GM23338 (cell line): ENCODE measurements at regions not wholly inside any gene's neighbourhood (a gene's known extent, or its start where the extent isn't known, plus 50 kb on each side); places are given as distances from the start of the nearest gene placed in this dataset.

Experiments used
- ATAC-seq: fragments of 200-7000 bp; cut with Tn5 transposase; 3 replicates; pipeline ENCODE4 v1.9.1; 2020
- DNase-seq: peaks from one replicate; pipeline ENCODE4 v3.0.0-alpha.2; 2015; ENCODE audit warnings: low spot score
- H2AFZ ChIP-seq: fragments of 200-600 bp; sonication (generic); 2 replicates; pipeline ENCODE4 v1.8.0; 2016; ENCODE audit warnings: antibody characterized with exemption, mild to moderate bottlenecking, moderate library complexity
- H3F3A ChIP-seq: fragments of 200-600 bp; sonication (generic); replicated peaks from 2 replicates; pipeline ENCODE4 v1.8.0; 2017; ENCODE audit warnings: antibody characterized with exemption, mixed run types, low read depth
- H3K27ac ChIP-seq: fragments of 200-600 bp; sonication (generic); 2 replicates; pipeline ENCODE4 v1.6.1; 2016; ENCODE audit warnings: low read depth
- H3K27me3 ChIP-seq: fragments of 200-600 bp; sonication (generic); 2 replicates; pipeline ENCODE4 v1.8.0; 2016; ENCODE audit warnings: mild to moderate bottlenecking, mixed run types, moderate library complexity; ENCODE audit not compliant: insufficient read depth
- H3K36me3 ChIP-seq: fragments of 200-600 bp; sonication (generic); 2 replicates; pipeline ENCODE4 v1.8.0; 2016; ENCODE audit warnings: mild to moderate bottlenecking; ENCODE audit not compliant: insufficient read depth
- H3K4me1 ChIP-seq: fragments of 200-600 bp; sonication (generic); 2 replicates; pipeline ENCODE4 v1.8.0; 2016; ENCODE audit warnings: mild to moderate bottlenecking, moderate library complexity; ENCODE audit not compliant: insufficient read depth
- H3K4me2 ChIP-seq: fragments of 200-600 bp; sonication (generic); 2 replicates; pipeline ENCODE4 v1.7.1; 2017; ENCODE audit warnings: mixed run types
- H3K4me3 ChIP-seq: fragments of 200-600 bp; sonication (generic); 2 replicates; pipeline ENCODE4 v1.6.1; 2016; ENCODE audit warnings: mixed run types
- H3K79me2 ChIP-seq: fragments of 200-600 bp; sonication (generic); replicated peaks from 2 replicates; pipeline ENCODE4 v1.8.0; 2017; ENCODE audit warnings: mild to moderate bottlenecking; ENCODE audit not compliant: insufficient read depth
- H3K9me2 ChIP-seq: fragments of 200-600 bp; sonication (generic); 2 replicates; pipeline ENCODE4 v1.8.0; 2017; ENCODE audit not compliant: insufficient read depth
- H4K20me1 ChIP-seq: fragments of 200-600 bp; sonication (generic); replicated peaks from 2 replicates; pipeline ENCODE4 v1.8.0; 2017; ENCODE audit warnings: mild to moderate bottlenecking; ENCODE audit not compliant: insufficient read depth
- H3K27ac Mint-ChIP-seq: 2 replicates; pipeline ENCODE4 v1.8.0; 2020; ENCODE audit warnings: inconsistent platforms, mild to moderate bottlenecking, moderate library complexity, mixed read lengths
- H3K27me3 Mint-ChIP-seq: 3 replicates; pipeline ENCODE4 v1.8.0; 2022; ENCODE audit warnings: low read depth, mild to moderate bottlenecking, moderate library complexity, mixed read lengths, inconsistent platforms; ENCODE audit not compliant: insufficient read depth, poor library complexity
- H3K36me3 Mint-ChIP-seq: 3 replicates; pipeline ENCODE4 v1.8.0; 2021; ENCODE audit warnings: low read depth, mild to moderate bottlenecking, inconsistent platforms, moderate library complexity, mixed read lengths
- H3K4me1 Mint-ChIP-seq: 3 replicates; pipeline ENCODE4 v1.8.0; 2020; ENCODE audit warnings: mild to moderate bottlenecking, inconsistent platforms, mixed read lengths
- H3K4me3 Mint-ChIP-seq: 3 replicates; pipeline ENCODE4 v1.8.0; 2021; ENCODE audit warnings: moderate library complexity, mild to moderate bottlenecking, inconsistent platforms, mixed read lengths
- H3K9me3 Mint-ChIP-seq: 3 replicates; pipeline ENCODE4 v1.8.0; 2020; ENCODE audit warnings: moderate library complexity, mild to moderate bottlenecking, inconsistent platforms, mixed read lengths
- EZH2 ChIP-seq: fragments of 200-600 bp; sonication (generic); IDR thresholded peaks from one replicate; pipeline ENCODE4 v1.8.0; 2017; ENCODE audit warnings: antibody characterized with exemption, mild to moderate bottlenecking, low read depth; ENCODE audit not compliant: unreplicated experiment
- EZH2phosphoT487 ChIP-seq: fragments of 200-600 bp; sonication (generic); IDR thresholded peaks from one replicate; pipeline ENCODE4 v1.8.1; 2018; ENCODE audit warnings: antibody characterized with exemption; ENCODE audit not compliant: unreplicated experiment
- JUNB ChIP-seq: IDR thresholded peaks from one replicate; pipeline ENCODE4 v1.6.1; 2016; ENCODE audit warnings: antibody characterized with exemption; ENCODE audit not compliant: unreplicated experiment
- POLR2AphosphoS5 ChIP-seq: IDR thresholded peaks from 2 replicates; pipeline ENCODE4 v1.6.1; 2016; ENCODE audit warnings: antibody characterized with exemption, low read depth
- STAT1 ChIP-seq: IDR thresholded peaks from one replicate; pipeline ENCODE4 v1.6.1; 2016; ENCODE audit warnings: antibody characterized with exemption; ENCODE audit not compliant: unreplicated experiment
- ZNF331 ChIP-seq: fragments of 250-450 bp; sonication (Bioruptor Pico); IDR thresholded peaks from 2 replicates; pipeline ENCODE4 v1.5.0; 2020; ENCODE audit warnings: low read depth, mild to moderate bottlenecking, moderate library complexity
- TF ChIP-seq, protein P1 (sequence below), 2 experiments: fragments of 200-600 bp in 1 of 2; sonication (generic) in 1 of 2; conservative IDR thresholded peaks; 2 replicates each; pipeline versions ENCODE4 v1.5.1 to v1.6.1; 2016 to 2017; ENCODE audit warnings: antibody characterized with exemption in 2 of 2, low read depth in 2 of 2, mild to moderate bottlenecking in 2 of 2, moderate library complexity in 1 of 2
- TF ChIP-seq, protein P2 (sequence below): IDR thresholded peaks from 2 replicates; pipeline ENCODE4 v1.6.1; 2016; ENCODE audit warnings: antibody characterized with exemption
- TF ChIP-seq, protein P3 (sequence below): IDR thresholded peaks from one replicate; pipeline ENCODE4 v1.6.1; 2018; ENCODE audit warnings: antibody characterized with exemption; ENCODE audit not compliant: unreplicated experiment
- TF ChIP-seq, protein P4 (sequence below): fragments of 250-450 bp; sonication (Bioruptor Pico); IDR thresholded peaks from 2 replicates; pipeline ENCODE4 v1.5.0; 2020; ENCODE audit warnings: mild to moderate bottlenecking, moderate library complexity

DNA sequence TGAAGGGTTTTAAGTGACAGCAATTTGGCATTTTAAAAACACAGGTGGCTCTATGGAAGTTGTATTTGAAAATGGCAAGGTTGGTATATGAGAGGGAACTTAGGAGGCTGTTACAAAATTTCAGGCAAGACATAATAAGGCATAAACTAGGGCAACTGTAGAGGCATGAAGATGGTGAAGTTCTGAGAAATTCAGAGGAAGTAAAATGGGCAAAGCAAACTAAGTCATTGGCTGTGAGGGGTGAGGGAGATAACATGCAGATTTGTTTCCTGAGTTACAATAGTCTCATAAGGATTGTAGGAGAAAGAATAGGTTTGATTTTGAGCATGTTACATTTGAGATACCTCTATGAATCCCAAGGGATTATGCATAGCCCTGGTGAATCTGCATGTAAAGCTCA lies 302.9 kb upstream of the ARHGEF26 start:
- Histone ChIP-seq H4K20me1 (no peaks in the 10 kb centered on the region), H3K9me2 (peaks cover 5% of the 10 kb centered on the region; the same call in 1 of the 2 replicates), H2AFZ (no peak overlapping the region), H3K79me2 (no peaks in the 10 kb centered on the region), H3F3A (no peaks in the 10 kb centered on the region), H3K4me2 (no peak overlapping the region), H3K4me3 (no peak overlapping the region), H3K27ac (no peak overlapping the region), H3K36me3 (no peaks in the 10 kb centered on the region), H3K27me3 (no peaks in the 10 kb centered on the region), H3K4me1 (no peaks in the 10 kb centered on the region)
- Mint-ChIP-seq H3K27me3 (no peaks in the 10 kb centered on the region), H3K27ac (no peak overlapping the region), H3K9me3 (peaks cover 8% of the 10 kb centered on the region), H3K4me3 (no peak overlapping the region), H3K4me1 (no peaks in the 10 kb centered on the region), H3K36me3 (0 out of 3 replicates have a peak, but pooled peaks cover 3% of the 10 kb centered on the region)
- DNase-seq = no peak
- ATAC-seq = no peak
- TF ChIP-seq, protein P1, sequence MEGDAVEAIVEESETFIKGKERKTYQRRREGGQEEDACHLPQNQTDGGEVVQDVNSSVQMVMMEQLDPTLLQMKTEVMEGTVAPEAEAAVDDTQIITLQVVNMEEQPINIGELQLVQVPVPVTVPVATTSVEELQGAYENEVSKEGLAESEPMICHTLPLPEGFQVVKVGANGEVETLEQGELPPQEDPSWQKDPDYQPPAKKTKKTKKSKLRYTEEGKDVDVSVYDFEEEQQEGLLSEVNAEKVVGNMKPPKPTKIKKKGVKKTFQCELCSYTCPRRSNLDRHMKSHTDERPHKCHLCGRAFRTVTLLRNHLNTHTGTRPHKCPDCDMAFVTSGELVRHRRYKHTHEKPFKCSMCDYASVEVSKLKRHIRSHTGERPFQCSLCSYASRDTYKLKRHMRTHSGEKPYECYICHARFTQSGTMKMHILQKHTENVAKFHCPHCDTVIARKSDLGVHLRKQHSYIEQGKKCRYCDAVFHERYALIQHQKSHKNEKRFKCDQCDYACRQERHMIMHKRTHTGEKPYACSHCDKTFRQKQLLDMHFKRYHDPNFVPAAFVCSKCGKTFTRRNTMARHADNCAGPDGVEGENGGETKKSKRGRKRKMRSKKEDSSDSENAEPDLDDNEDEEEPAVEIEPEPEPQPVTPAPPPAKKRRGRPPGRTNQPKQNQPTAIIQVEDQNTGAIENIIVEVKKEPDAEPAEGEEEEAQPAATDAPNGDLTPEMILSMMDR (conservative IDR thresholded peaks at IDR 0.05; ENCODE audit: low read depth in 2 of 2) = no peak
- TF ChIP-seq STAT1 = no peak
- TF ChIP-seq, protein P2, sequence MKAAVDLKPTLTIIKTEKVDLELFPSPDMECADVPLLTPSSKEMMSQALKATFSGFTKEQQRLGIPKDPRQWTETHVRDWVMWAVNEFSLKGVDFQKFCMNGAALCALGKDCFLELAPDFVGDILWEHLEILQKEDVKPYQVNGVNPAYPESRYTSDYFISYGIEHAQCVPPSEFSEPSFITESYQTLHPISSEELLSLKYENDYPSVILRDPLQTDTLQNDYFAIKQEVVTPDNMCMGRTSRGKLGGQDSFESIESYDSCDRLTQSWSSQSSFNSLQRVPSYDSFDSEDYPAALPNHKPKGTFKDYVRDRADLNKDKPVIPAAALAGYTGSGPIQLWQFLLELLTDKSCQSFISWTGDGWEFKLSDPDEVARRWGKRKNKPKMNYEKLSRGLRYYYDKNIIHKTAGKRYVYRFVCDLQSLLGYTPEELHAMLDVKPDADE = no peak
- TF ChIP-seq, protein P3, sequence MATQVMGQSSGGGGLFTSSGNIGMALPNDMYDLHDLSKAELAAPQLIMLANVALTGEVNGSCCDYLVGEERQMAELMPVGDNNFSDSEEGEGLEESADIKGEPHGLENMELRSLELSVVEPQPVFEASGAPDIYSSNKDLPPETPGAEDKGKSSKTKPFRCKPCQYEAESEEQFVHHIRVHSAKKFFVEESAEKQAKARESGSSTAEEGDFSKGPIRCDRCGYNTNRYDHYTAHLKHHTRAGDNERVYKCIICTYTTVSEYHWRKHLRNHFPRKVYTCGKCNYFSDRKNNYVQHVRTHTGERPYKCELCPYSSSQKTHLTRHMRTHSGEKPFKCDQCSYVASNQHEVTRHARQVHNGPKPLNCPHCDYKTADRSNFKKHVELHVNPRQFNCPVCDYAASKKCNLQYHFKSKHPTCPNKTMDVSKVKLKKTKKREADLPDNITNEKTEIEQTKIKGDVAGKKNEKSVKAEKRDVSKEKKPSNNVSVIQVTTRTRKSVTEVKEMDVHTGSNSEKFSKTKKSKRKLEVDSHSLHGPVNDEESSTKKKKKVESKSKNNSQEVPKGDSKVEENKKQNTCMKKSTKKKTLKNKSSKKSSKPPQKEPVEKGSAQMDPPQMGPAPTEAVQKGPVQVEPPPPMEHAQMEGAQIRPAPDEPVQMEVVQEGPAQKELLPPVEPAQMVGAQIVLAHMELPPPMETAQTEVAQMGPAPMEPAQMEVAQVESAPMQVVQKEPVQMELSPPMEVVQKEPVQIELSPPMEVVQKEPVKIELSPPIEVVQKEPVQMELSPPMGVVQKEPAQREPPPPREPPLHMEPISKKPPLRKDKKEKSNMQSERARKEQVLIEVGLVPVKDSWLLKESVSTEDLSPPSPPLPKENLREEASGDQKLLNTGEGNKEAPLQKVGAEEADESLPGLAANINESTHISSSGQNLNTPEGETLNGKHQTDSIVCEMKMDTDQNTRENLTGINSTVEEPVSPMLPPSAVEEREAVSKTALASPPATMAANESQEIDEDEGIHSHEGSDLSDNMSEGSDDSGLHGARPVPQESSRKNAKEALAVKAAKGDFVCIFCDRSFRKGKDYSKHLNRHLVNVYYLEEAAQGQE = no peak
- TF ChIP-seq, protein P4, sequence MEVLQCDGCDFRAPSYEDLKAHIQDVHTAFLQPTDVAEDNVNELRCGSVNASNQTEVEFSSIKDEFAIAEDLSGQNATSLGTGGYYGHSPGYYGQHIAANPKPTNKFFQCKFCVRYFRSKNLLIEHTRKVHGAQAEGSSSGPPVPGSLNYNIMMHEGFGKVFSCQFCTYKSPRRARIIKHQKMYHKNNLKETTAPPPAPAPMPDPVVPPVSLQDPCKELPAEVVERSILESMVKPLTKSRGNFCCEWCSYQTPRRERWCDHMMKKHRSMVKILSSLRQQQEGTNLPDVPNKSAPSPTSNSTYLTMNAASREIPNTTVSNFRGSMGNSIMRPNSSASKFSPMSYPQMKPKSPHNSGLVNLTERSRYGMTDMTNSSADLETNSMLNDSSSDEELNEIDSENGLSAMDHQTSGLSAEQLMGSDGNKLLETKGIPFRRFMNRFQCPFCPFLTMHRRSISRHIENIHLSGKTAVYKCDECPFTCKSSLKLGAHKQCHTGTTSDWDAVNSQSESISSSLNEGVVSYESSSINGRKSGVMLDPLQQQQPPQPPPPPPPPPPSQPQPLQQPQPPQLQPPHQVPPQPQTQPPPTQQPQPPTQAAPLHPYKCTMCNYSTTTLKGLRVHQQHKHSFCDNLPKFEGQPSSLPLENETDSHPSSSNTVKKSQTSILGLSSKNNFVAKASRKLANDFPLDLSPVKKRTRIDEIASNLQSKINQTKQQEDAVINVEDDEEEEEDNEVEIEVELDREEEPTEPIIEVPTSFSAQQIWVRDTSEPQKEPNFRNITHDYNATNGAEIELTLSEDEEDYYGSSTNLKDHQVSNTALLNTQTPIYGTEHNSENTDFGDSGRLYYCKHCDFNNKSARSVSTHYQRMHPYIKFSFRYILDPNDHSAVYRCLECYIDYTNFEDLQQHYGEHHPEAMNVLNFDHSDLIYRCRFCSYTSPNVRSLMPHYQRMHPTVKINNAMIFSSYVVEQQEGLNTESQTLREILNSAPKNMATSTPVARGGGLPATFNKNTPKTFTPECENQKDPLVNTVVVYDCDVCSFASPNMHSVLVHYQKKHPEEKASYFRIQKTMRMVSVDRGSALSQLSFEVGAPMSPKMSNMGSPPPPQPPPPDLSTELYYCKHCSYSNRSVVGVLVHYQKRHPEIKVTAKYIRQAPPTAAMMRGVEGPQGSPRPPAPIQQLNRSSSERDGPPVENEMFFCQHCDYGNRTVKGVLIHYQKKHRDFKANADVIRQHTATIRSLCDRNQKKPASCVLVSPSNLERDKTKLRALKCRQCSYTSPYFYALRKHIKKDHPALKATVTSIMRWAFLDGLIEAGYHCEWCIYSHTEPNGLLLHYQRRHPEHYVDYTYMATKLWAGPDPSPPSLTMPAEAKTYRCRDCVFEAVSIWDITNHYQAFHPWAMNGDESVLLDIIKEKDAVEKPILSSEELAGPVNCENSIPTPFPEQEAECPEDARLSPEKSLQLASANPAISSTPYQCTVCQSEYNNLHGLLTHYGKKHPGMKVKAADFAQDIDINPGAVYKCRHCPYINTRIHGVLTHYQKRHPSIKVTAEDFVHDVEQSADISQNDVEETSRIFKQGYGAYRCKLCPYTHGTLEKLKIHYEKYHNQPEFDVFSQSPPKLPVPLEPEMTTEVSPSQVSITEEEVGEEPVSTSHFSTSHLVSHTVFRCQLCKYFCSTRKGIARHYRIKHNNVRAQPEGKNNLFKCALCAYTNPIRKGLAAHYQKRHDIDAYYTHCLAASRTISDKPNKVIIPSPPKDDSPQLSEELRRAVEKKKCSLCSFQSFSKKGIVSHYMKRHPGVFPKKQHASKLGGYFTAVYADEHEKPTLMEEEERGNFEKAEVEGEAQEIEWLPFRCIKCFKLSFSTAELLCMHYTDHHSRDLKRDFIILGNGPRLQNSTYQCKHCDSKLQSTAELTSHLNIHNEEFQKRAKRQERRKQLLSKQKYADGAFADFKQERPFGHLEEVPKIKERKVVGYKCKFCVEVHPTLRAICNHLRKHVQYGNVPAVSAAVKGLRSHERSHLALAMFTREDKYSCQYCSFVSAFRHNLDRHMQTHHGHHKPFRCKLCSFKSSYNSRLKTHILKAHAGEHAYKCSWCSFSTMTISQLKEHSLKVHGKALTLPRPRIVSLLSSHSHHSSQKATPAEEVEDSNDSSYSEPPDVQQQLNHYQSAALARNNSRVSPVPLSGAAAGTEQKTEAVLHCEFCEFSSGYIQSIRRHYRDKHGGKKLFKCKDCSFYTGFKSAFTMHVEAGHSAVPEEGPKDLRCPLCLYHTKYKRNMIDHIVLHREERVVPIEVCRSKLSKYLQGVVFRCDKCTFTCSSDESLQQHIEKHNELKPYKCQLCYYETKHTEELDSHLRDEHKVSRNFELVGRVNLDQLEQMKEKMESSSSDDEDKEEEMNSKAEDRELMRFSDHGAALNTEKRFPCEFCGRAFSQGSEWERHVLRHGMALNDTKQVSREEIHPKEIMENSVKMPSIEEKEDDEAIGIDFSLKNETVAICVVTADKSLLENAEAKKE (CRISPR knock-in tag) = no peak
- no peak for TF ChIP-seq JUNB
- no peak for TF ChIP-seq EZH2phosphoT487
- no peak for TF ChIP-seq ZNF331
- no peak for TF ChIP-seq EZH2
- no peak for TF ChIP-seq POLR2AphosphoS5
